ENCODE measurements at regions not wholly inside any gene's neighbourhood (a gene's known extent, or its start where the extent isn't known, plus 50 kb on each side); places are given as distances from the start of the nearest gene placed in this dataset.

DNA sequence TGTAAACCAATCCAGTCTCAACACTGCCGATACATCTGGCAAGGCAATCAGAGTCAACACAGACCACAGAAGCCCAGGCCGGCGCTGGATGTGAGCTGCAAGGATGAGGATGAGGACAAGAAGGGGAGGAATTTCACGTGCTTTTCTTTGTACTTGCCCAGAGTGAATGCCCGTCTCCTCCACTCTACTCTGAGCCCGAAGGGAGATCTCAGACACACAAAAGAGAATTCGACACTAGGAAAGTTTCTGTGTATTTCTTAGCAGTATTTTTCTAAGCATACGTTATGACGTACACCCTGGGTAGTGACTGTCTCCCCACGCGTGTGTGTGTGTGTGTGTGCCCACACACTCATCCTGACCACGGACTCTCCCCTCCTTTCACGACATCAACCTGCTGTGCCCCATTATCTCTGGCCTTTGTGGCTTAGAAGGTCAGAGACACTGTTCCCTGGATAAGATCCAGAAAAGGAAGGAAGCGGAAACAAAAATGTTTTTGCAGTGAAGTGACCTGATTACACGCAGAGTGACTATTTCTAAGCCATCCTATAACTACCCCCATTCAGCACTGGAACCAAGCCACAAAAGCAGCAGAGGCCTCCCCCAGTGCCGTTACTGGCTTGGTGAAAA lies 227.3 kb upstream of the DAPK1 start:
- POLR2A ChIA-PET, result no interaction called here
- Histone ChIP-seq H3K79me2 (ENCODE audit: insufficient read depth, low read length) (no peaks in the 10 kb centered on the region), H3K4me2 (ENCODE audit: low read length) (no peak overlapping the region), H3K9me3 (ENCODE audit: control insufficient read depth in 1 of 2, insufficient read depth in 1 of 2, low read depth in 1 of 2, low read length in 2 of 2) (no peaks in the 10 kb centered on the region), H3K27ac (ENCODE audit: low read depth, low read length) (no peak overlapping the region), H4K20me1 (ENCODE audit: insufficient read depth) (no peaks in the 10 kb centered on the region), H3K4me1 (ENCODE audit: control insufficient read depth in 1 of 2, insufficient read depth in 2 of 2, low read length in 2 of 2) (no peaks in the 10 kb centered on the region), H3K4me3 (replicated peaks in 1 of 2; ENCODE audit: low read depth in 1 of 2, low read length in 2 of 2) (no peak overlapping the region), H2AFZ (ENCODE audit: low read depth, low read length, poor library complexity, severe bottlenecking) (no peak overlapping the region), H3K9me2 (ENCODE audit: insufficient read depth) (no peaks in the 10 kb centered on the region), H3K36me3 (ENCODE audit: control insufficient read depth in 1 of 2, insufficient read depth in 2 of 2, low read length in 2 of 2) (no peaks in the 10 kb centered on the region), H3K27me3 (ENCODE audit: insufficient read depth, low read length) (peaks cover 51% of the 10 kb centered on the region), H3K9ac (ENCODE audit: low read length) (no peak overlapping the region)
- intact Hi-C loops (cut with micrococcal nuclease), result loop anchor here (5.0 kb wide), 1 partner anchor 42 kb away; no protein-coding TSS in a partner anchor
- ATAC-seq, result no peak
- TF ChIP-seq, protein P1, sequence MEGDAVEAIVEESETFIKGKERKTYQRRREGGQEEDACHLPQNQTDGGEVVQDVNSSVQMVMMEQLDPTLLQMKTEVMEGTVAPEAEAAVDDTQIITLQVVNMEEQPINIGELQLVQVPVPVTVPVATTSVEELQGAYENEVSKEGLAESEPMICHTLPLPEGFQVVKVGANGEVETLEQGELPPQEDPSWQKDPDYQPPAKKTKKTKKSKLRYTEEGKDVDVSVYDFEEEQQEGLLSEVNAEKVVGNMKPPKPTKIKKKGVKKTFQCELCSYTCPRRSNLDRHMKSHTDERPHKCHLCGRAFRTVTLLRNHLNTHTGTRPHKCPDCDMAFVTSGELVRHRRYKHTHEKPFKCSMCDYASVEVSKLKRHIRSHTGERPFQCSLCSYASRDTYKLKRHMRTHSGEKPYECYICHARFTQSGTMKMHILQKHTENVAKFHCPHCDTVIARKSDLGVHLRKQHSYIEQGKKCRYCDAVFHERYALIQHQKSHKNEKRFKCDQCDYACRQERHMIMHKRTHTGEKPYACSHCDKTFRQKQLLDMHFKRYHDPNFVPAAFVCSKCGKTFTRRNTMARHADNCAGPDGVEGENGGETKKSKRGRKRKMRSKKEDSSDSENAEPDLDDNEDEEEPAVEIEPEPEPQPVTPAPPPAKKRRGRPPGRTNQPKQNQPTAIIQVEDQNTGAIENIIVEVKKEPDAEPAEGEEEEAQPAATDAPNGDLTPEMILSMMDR (IDR thresholded peaks at IDR 0.05 in 2 of 3, conservative IDR thresholded peaks at IDR 0.05 in 1 of 3; ENCODE audit: borderline replicate concordance in 1 of 3, insufficient read depth in 1 of 3, low read depth in 2 of 3, low read length in 2 of 3), result no peak
- TF ChIP-seq ZFX (IDR thresholded peaks at IDR 0.05) (no peak), JUND (IDR thresholded peaks at IDR 0.05) (no peak), ZNF274 (IDR thresholded peaks at IDR 0.05; ENCODE audit: low read depth, low read length) (no peak), YY1 (IDR thresholded peaks at IDR 0.05; ENCODE audit: extremely low read depth, insufficient replicate concordance, low read depth, low read length) (no peak), EZH2phosphoT487 (IDR thresholded peaks at IDR 0.05; ENCODE audit: borderline replicate concordance) (no peak), TCF7L2 (IDR thresholded peaks at IDR 0.05; ENCODE audit: borderline replicate concordance, extremely low read depth, insufficient read depth, insufficient read length) (no peak), EZH2 (IDR thresholded peaks at IDR 0.05) (no peak), SRF (IDR thresholded peaks at IDR 0.05; ENCODE audit: low read depth) (no peak), SP1 (IDR thresholded peaks at IDR 0.05; ENCODE audit: low read depth) (no peak), FOSL1 (IDR thresholded peaks at IDR 0.05; ENCODE audit: low read depth) (no peak), POLR2A (IDR thresholded peaks at IDR 0.05; ENCODE audit: borderline replicate concordance, extremely low read depth, insufficient read depth, insufficient read length) (no peak), CEBPB (IDR thresholded peaks at IDR 0.05; ENCODE audit: low read depth) (no peak), EGR1 (IDR thresholded peaks at IDR 0.05; ENCODE audit: low read depth) (no peak), SIN3A (IDR thresholded peaks at IDR 0.05; ENCODE audit: low read depth) (no peak), CBX3 (IDR thresholded peaks at IDR 0.05; ENCODE audit: low read depth) (no peak), RAD21 (IDR thresholded peaks at IDR 0.05; ENCODE audit: low read depth) (no peak), POLR2AphosphoS5 (IDR thresholded peaks at IDR 0.05; ENCODE audit: low read depth, low read length) (no peak)
- TF ChIP-seq, protein P2, sequence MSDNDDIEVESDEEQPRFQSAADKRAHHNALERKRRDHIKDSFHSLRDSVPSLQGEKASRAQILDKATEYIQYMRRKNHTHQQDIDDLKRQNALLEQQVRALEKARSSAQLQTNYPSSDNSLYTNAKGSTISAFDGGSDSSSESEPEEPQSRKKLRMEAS (IDR thresholded peaks at IDR 0.05), result no peak
- no peak for DNase-seq (ENCODE audit: low read depth, low spot score)
- RAD21 ChIA-PET (ENCODE audit: low non-redundant PET in 1 of 2, low total read pairs in 2 of 2, uncharacterized antibody in 2 of 2, unreplicated experiment in 2 of 2), result no interaction called here
- CTCF ChIA-PET, result no interaction called here
- no TSS peak for BruUV-seq (replicated peaks)

Measured in HCT116 (cell line).